ENCODE measurements at regions not wholly inside any gene's neighbourhood (a gene's known extent, or its start where the extent isn't known, plus 50 kb on each side); places are given as distances from the start of the nearest gene placed in this dataset.

DNA sequence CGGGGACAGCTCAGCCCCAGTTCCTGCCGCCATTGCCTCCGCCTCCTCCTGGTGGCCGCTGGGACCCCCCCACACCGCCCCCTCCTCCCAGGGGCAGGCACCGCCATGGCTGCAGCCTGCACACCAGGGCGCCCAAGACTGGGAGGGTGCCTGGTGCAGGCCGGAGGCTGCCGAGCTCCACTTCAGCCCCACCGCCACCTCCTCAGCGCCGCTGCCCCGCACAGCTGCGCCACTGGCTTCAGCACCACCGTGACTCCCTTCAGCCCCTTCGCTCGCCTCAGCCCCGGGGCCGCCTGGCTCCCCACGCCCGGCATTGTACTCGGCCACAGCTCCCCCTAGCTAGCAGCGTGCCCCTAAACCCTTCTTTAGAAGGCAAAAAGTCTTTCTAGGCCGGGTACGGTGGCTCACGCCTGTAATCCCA is 131.1 kb downstream of the CRYBB2 start:
- DNase-seq (ENCODE audit: low spot score), result no peak

DNA sequence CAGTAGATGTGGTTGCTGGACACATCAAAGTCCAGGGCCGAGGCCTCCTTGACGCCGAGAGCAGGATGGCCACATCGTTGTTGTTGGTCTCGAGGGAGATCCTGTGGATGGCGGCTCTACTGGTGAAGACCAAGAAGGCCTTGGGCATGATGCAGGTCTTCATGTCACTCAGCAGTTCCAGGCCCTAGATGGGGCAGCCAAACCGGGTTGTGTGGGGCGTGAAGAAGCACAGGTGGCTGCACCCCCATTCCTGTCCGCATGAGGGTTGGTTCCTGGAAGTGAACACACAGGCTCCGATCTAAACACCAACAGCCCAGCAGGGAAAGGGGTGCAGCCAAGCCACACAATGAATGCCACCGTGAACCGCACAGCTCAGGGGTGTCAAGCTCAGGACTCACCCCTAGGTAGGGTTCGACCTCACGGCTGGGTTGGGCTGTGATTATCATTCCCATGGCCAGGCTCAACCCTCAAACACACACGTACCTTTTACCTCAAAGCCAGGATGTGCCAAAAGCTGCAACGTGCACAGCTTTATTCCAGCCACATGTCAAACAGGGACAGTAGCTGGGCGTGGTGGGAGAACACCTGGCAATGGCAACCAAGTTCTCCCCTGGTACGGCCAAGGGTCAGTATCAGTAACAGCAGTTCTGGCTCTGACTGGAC is 132.3 kb downstream of the CRYBB2 start:
- no peak for DNase-seq (ENCODE audit: low spot score)

DNA sequence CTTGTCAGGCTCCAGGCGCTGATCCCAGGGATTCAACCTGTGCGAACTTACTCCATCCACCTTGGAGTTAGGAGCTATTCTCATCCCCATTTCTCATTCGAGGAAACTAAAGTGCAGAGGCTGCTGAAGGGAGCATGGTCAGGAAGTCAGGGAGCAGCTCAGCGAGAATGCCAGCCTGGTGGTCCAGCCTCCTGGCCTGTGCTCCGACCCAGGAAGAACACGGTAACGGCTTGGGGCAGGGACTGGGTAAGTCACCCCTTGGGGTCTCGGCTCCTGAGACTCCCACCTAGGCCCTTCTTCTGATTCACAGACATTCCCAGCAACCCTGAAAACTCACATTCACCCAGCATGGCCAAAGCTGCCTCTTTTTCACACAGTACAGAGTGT is 132.8 kb downstream of the CRYBB2 start:
- DNase-seq (ENCODE audit: low spot score), result no peak

DNA sequence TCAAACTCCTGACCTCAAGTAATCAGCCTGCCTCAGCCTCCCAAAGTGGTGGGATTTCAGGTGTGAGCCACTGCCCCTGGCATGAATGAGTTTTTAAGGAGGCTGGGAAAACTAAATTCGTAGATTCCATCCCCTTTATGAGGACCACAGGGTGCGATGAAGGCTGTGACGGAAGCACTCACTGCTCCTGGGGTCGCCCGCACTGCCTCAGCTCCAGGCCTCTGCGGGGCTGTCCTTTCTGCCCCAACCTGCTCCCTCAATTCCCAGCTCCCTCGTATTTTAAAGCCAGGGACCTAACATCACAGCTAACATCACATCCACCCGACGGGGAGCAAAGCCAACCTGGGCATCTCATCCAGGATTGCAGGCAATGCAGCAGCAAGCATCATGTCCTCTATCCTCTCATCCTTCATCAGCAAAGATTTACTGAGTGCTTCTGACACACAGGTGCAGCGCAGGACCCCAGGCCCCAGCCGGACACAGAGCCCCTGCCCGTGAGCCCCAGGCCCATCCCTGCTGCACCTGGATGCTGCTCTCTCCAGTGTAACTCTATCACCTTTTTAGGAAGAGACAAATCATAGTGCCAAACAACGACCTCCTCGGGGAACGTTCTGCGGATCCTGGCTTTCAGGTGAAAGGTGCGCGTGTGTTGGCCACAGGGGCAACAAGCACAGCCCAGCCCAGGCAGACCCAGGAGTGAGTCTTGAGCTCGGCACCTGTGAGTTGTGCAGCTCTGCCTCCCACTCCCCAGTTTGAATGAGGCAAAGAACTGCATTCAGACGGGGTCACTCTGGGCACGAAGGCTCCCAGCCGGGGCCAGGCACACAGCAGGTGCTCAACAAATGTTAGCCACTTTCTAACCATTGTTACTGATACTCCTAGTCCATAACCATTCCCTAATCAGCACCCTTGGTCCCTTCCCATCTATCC is 134.3 kb downstream of the CRYBB2 start:
- no peak for DNase-seq (ENCODE audit: low spot score)

DNA sequence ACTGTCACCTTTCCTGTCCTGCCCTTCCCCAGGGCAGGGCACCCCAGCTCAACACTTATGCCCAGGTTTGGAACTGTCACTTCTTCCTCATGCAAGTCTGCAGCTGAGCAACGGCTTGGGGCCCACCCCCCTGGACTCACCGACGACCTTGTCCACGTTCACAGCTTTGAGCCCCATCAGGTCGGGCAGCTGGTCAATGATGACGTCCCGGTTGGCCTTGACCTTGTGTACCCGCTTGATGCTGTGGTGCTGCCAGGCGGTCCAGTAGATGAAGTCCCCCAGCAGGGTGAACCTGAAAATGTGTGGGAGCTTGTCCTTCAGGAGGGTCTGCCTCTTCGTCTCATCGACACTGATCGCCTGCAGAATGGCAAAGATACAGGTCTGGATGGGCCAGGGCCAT is 135.0 kb downstream of the CRYBB2 start:
- no peak for DNase-seq (ENCODE audit: low spot score)

DNA sequence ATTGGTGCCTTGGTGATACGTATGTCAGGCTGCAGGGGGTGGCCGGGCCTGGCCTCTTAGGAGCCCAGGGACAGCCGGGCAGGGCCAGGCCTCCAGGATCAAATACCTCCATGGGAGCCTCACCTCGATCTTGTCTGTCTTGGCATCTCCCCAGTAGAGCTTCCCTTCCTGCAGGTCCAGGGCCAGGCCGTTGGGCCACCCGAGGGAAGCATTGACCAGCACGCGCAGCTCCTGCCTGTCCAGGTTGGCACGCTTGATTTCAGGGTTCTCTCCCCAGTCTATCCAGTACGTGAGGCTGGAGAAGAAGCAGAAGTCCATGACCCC is 137.7 kb downstream of the CRYBB2 start:
- no peak for DNase-seq (ENCODE audit: low spot score)

DNA sequence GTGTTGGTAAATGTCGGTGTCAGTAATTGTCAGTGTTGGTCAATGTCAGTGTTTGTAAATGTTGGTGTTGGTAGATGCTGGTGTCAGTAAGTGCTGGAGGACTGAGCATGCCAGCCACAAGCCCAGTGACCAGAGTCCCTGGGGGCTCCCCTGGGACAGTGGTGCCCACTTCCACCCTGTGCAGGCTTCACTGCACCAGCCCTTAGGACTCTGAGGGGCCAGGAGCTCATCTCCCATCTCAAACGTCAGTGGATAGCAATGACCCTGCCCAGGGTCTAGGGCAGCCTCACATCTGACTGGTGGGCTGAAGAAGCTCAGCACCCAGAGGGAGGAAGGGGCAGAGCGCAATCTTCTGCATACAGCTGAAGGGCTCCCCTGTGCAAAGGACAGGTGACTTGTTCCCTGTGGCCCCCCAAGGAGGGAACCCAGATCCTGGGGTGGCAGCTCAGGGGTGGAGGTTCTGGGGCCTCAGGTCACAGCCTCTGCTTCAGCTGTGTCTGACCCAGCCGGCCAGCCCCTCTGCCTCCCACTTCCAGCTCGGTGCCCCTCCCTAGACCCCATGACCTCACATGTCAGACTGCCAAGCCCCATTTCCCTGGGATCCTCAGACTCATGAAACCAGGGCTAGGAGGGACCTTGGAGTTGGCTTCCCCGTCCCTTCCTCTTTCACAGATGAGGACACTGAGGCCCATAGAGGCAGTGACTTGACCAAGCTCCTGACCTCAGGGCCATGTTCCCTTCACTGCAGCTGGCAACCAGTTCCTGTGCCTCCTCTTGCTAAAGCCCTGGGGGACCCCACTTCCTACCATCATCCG is 138.4 kb downstream of the CRYBB2 start:
- no peak for DNase-seq (ENCODE audit: low spot score)

DNA sequence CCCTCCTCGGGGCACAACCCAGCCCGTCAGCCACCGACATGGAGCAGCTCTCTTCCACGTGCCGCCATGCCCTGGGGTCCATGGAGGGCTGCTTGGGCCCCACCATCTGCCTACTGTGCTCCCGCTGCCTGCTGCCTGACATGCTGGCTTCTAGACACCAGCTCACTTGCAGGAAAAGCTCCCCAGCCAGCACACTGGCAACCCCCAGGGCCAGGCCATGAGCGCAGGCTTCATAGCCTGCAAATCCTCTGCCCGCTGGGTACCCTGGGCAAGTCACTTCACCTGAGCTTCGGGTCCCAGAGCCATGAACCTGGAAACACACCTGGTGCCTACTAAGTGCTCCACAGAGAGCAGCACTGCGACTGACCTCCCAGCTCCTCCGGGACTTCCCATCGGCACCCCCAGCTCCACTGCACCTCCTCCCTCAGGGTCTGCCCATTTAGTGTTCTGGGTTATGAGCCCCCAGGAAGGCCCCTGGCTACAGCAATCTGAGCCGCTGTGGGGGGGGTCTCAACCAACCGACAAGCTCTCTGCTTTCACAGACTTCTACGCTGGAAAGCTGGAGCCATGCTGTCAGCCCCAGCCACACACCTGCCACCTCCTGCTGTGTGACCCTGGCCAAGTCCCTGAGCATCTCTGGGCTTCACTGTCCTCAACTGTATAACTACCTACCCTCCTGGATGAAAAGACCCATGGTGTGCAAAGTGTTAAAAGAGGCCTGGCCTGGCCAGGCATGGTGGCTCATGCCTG is 139.2 kb downstream of the CRYBB2 start:
- no peak for DNase-seq (ENCODE audit: low spot score)

DNA sequence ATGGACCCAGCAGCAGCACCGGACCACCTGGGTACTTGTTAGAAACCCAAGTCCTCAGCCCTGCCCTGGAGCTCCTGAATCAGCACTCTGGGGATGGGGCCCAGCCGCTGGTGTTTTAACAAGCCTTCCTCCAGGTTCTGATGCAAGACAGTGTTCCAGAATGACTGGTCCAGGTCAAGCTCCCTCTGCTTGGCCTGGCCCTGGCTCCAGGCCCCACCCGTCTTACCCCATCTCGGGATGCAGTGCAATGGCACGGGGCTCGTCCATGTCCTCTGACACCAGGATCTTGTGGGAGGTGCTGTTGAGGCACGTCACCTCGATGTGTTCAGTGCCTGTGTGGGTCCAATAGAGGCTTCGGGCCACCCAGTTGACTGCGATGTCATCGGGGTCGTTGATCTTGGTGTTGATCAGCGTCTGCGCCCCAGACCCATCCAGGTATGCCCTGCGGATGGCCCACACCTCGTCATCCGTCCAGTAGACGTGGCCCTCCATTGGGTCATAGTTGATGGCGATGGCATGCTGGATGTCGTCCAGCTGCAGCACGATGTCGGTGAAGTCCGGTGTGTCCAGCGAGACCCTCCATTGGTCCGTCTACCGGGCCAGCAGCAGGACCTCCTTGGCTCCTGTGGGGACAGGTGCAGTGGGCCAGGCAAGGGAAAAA is 140.3 kb downstream of the CRYBB2 start:
- DNase-seq (ENCODE audit: low spot score), result no peak

DNA sequence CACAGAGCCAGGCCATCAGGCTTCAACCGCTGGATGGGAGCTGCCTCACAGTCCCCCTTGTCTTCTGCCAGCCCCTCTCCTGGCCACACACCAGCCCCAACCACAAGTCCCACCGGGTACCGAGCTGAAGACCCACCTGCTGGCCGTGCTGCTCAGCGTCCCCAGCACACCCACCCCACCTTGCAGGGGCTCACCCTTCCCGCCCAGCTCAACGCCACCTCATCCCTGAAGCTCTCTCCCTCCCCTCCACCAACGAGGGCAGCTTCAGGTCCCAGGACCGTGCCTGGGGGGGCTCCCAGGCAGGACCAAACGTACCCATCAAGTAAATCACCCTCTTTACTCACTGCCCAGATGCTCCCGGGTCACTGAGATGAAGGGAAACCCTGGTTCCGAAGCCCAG is 141.0 kb downstream of the CRYBB2 start:
- no peak for DNase-seq (ENCODE audit: low spot score)

DNA sequence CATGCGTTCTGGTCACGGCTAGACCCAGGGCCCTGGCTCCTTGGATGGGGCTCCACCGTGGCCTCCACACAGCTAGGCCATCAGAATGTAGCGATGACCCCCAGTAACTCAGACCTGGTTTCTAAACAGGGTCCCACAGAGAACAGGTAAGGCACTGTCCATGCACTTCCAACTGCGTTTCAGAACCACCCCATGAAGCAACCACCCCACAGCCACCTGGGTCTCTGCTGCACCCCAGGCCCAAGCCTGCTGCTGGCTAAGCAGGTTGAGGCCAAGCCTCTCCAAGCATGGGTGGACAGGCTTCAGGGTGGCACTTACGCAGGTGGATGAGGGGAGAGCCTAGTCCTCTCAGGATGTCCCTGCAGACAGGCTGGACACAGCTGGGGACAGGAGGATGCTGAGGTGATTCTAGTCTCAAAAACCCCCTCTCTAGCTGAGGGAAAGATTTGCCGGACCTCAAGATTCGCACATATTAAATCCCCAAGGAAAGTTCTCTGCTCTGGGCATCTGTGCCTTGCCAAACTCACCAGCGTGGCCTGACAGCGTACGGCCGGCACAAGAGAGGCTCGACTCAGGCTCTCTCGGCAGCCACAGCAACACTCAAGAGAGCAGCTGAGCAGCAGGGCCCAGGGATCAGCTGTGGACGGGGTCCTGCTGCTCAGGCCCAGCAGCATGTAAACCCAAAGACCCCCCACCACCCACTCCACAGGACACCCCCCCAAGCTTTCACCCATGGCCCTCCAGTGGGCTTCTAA is 141.6 kb downstream of the CRYBB2 start:
- no peak for DNase-seq (ENCODE audit: low spot score)

DNA sequence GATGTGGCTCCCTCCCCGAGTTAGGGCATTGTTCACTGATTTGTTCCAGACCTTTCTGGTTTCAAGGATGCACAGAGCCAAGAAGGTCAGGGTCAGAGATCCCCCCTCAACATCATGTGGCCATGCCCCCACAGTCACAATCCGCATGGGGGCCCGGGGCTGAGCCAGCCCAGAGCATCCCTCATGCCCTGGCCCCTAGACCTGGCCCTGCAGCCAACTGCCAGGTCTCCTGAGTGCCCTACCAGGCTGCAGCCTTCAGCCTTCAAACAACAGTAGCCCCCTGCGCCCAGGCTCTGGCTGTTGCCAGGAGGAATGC is 142.4 kb downstream of the CRYBB2 start:
- DNase-seq (ENCODE audit: low spot score), result no peak

DNA sequence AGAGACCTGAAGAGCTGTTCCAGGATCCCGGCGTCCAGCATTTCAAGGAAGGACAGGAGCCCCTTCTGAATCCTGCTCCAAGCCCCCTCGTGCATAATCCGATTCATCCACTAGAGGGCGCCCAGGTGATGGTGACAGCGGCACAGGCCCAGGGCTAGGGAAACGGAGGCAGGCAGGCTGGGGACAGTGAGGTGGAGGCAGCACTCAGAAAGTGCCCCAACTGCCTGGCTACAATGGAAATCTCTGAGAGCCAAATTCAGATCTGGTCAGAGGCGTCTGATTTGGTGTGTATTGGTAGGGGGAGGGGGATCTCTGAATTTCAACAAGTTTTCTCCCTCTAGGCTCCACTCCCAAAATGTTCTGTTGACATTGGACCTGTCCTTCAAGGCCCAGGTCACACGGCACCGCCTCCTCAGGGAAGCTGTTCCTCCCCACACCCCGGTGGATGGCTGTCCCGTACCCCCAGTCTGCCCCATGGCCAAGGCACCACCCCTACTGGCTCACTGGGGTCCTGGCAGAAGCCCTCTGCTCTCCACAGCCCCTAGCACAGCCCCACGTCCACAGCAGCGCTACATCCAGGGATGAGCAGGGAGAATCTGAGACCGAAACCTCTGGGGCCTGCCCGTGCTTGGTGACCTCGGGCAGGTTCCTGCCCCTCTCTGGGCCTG is 142.9 kb downstream of the CRYBB2 start:
- DNase-seq (ENCODE audit: low spot score), result peak; percentile 15

DNA sequence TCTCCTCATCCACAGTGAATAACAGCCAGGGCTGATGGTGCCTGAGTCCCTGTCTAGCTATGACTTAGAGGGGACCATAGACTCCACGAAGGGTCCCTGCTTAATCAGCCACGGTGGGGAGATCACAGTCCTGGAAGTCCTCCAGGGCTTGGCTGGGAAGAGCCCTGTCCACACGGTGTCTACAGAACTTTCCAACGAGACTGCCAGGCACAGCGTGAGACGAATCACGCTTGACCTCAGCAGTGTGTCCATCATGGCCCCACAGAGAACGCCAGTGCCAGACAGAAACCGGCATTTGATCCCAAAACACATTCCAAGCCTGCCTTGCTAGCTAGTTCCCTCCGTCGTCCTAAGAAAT is 143.4 kb downstream of the CRYBB2 start:
- no peak for DNase-seq (ENCODE audit: low spot score)

DNA sequence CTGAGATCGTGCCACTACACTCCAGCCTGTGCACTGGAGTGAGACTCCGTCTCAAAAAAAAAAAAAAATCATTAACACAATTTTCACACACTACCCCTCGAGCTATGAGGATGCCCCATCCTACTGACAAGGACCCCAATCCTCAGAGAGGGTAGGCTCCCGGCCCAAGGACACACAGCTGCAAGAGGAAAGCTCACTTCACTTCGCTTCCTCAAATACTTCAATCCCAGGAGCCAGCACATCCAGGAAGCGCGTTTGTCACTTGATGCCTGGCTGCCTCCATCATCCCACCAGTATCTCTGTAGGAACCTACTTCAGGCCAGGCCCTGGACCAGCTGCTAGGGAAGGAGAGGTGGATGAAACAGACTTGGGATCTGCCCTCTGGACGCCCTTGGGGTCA is 144.0 kb downstream of the CRYBB2 start:
- DNase-seq (ENCODE audit: low spot score), result no peak

DNA sequence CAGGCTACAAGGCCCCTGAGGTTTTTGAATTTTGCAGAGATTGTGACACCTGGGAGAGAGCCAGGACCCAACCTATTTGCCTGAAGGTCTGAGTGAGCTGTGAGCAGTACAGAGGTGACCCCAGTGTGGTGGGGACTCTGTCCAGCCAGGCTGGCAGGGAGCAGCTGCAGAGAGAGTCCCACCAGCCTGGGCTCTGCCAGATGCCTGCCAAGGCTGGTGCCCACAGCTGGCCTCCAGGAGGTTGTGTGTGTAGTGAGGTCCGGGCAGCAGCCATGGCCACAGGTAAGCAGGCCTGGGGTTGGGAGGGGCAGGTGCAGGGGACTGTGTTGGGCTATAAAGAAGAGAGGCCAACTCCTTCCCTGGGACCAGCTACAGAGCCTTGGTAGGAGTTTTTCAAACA is 144.8 kb downstream of the CRYBB2 start:
- DNase-seq (ENCODE audit: low spot score), result no peak

DNA sequence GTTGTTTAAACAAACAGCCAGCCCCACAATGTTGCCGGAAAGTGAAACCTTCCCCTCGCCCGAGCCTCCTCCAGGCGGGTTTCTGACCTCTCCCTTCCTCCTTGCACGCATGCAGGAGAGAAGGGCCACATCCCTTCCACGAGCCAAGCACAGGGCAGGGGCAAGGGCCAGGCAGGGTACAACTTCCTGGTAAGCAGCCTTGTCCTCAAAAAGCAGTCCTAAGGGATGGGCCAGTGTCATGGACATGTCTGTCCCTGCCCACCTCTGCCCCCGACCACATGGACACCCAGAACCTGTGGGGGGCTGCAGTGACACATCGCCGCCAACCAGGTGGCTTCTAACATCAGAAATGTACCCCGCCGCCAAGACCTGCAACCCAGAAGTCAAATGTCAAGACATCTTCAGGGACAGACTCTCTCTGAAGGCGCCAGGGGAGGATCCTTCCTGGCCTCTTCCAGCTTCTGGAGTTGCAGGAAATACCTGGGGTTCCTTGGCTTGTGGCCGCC is 145.3 kb downstream of the CRYBB2 start:
- no peak for DNase-seq (ENCODE audit: low spot score)

DNA sequence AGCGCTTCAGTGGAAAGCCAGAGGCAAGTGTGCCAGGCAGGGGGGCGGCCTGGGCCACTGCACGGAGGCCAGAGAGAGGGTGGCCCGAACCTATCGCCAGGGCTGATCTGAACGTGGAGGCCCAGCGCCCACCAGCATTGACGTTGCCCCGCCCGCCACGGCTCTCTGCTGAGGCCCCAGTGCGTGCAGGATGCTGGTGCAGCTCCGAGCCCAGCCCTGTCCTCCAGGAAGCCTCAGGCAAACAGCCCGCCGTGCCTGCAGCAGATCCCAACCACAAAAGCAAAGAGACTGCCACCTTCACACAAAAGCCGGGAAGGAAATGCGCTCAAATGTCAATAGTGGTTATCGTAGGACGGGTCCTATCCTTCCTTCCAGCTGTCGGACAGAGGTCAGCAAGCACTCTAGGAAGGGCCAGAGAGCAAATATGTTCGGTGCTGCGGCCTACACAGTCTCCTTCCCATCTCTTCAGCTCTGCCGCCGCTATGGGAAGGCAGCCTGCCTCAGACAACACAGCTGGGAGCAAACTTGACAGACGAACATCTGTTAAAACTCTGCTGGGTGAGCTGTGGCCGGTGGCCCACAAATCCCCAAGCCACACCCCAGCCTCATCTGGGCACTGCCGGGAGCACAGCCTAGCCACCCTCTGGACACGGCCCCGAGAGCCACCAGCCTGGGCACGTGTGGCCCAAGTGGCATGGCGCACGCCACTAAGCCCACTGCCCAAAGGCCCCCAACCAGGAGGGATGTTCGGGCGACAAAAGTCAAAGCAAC is 146.2 kb downstream of the CRYBB2 start:
- DNase-seq (ENCODE audit: low spot score), result no peak

DNA sequence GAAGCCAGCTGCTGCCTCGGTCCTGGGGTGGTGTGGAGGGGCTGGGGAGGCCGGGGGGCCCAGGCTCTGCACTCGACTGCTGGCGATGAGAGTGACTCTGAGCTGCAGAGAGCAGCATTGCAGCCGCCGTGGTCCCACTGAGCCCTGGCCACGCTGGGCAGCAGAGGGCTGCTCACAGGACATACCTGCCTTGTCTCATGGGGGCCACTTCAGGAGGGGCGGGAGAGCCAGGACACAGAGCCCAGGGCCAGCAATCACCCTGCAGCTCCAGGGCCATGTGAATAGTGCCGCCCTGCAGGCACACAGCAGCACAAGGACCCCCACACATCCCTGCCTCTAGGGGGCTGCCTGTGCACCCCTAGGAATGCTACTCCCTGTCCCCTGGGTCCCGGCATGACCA is 147.0 kb downstream of the CRYBB2 start:
- DNase-seq (ENCODE audit: low spot score), result no peak
